Stimulated activated CD8-positive, alpha-beta memory T cell treated with anti-CD3 and anti-CD28 coated beads, Interleukin-4, amount 100 ng/mL, for 4 hours (primary cell): ENCODE measurements at regions not wholly inside any gene's neighbourhood (a gene's known extent, or its start where the extent isn't known, plus 50 kb on each side); places are given as distances from the start of the nearest gene placed in this dataset.

Experiments used
- DNase-seq, 2 donors: peaks; one replicate each; pipeline ENCODE4 v3.0.0-alpha.2; 2020; ENCODE audit warnings: low read depth in 2 of 2, low spot score in 1 of 2

DNA sequence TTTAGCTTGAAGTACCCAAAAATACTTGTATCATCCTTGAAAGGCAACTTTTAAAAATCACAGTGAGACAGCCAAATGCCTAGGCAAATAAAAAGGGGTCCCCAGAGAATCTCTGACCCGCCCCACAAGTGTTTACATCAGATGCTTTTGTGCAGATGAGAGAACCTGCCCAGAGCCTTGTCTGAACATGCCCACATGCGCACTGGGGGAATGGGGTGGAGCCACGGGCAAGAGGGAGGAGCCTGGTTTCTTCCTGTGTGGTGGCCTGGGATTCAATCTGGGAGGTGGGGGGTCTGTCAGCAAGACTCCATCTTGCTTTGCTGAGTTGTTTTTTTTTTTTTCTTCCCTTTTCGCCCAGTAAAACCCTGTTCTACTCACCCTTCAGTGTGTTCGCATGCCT is 381.7 kb upstream of the CCDC196 start:
- DNase-seq, result no peak

DNA sequence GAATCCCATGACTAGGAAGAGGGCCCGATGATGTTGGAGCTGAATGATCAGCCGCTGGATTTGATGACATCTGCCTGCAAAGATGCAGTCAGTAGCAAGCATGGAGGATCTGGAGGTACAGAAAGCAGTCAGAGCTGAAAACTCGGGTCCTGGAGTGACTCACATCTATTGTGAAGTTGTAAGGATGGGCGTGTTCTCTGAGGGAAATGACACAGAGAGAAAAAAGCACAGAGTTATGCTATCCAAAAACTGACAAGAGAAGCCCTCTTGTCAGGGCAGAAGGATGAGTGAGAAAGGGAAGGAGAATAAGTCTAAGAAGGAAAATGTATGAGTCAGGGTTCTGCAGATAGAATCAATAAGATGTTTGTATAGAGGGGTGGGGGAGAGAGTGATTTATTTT is 380.4 kb upstream of the CCDC196 start:
- DNase-seq, result no peak

DNA sequence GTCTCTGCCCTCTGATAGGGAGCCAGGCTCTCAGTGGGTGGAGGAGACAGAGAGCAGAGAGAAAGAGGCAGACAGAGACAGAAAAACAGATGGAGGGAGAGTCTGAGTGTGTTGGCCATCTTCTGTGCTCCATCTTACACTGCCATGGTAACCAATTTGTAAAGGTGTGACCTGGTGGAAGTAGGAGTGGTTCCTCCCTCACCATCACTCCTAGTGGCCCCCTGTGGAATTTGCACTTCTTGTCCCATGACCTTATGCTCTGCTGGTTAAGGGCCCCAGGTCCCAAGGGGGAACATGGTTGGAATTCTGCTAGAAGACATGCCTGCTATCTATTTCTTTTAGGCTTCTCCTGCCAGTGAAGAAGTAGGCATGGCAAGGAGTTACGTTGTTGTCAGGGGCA is 376.7 kb upstream of the CCDC196 start:
- DNase-seq, result no peak

DNA sequence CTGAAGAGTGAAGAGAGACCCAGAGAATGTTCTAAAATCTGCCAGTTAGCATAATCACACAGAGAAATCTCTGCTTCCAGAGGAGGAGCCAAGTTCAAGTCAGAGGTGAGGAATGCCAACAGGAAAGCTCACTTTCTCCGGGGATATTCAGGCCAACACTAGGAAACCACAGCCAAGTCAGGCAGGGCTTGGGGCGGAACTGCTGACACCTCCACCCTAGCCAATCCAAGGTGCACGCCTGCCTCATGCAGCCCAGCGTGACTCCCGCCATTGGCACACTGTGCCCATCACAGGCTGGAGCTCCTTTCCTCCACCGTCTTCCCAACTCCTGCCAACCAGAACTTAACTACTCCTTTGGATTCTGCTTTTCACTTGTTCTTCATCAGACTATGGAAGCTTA is 374.3 kb upstream of the CCDC196 start:
- DNase-seq, result no peak

DNA sequence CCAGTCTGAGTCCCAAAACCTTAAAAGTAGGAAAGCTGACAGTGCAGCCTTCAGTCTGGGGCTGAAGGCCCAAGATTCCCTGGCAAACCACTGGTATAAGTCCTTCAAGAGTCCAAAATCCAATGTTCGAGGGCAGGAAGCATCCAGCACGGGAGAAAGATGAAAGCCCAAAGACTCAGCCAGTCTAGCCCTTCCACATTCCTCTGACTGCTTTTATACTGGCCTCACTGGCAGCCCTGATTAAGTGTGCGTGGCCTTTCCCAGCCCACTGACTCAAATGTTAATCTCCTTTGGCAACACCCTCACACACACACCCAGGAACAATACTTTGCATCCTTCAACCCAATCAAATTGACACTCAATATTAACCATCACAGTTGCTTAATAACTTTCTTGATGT is 372.1 kb upstream of the CCDC196 start:
- DNase-seq, result no peak

DNA sequence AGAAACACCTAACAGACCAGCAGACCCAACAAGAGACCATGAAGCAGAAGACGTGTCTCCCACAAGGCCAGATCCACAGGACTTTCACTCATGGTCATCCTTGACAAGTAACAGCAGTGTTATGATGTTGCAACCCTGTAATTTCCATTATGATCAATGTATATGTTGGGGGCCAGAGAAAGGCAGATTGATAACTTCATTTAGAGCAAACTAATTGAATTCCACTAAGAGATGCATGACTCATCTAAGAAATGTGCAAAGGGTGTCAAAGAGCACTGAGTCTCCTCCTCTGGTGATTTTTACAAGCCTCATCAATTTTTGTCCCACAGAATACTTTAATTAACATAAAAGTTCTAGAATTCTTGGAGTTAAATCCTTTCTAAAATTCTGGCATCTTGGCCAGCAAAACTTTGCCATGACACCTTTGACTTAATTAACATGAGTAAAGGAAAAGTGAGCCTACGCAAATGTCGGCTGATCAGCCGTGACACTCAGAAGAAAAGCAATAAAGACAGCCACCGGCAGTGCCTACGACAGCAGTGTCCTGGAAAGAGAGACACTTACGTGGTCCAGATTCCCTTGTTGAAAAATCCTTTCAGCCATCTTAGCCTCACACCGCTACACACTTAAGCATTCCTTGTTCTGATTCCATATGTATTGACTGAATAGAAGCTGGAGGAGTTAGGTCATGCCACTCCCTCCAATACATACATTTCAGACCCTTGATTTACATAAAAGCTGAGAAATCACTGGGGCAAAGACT is 370.2 kb upstream of the CCDC196 start:
- DNase-seq, result no peak

DNA sequence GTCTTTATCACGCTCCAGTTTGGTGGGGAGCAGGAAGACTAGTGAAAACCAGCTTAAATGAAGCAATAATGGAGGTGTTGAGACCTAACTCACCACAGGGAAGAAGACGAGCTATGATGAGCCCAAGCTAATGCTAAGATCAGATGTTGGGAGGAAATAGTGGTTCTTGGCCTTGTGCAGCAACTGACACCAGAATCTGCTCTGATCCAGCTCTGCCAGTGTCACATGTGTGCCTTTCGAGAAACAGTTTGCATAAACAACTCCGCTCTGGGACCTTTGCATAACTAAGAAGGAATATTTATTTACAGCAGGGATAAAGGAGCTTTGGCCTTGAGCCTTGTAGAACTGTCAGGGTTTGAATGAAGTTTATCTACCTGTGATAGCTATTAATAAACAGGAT is 369.4 kb upstream of the CCDC196 start:
- no peak for DNase-seq

DNA sequence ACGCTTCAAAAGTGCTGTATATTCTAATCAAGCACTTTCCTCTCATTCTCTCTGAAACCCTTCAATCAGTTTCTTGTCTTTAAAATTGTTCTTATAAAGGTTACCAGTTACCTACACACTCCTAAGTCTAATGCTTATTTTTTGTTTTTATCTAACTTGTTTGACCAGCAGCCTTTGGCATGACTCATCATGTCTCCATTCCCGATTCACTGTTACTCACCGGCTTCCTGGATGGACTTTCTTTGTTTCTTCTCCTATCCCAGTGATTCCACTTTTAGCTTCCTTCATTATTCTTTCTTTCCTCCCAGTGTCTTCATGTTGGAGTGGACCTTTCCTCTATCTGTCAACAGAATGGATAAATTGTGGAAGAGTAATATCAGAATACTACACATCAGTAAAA is 368.6 kb upstream of the CCDC196 start:
- DNase-seq, result no peak

DNA sequence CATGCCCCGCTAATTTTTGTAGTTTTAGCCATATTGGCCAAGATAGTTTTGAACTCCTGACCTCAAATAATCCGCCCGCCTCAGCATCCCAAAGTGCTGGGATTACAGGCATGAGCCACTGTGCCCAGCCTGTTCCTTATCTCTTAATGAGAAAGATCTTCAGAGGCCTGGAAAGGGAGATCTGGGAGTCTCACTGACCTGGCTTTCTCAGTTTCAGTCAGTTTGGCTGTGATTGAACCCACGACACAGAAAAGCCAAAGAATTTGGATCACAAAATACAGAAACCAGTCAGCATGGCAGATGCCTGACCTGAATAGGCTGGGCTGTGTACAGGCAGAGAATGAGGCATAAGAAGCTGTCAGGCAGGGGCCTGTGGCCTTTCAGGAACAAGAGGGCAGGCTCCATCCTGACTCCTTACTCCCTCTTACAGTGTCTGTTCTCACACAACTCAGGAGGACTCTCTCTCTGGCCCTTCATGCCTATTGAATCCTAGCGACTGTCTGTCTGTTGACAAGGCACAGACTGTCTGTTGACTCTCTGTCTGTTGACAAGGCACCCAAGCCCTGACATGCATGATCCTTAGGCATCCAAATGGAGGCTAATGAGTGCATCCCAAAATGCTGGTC is 366.5 kb upstream of the CCDC196 start:
- DNase-seq, result no peak

DNA sequence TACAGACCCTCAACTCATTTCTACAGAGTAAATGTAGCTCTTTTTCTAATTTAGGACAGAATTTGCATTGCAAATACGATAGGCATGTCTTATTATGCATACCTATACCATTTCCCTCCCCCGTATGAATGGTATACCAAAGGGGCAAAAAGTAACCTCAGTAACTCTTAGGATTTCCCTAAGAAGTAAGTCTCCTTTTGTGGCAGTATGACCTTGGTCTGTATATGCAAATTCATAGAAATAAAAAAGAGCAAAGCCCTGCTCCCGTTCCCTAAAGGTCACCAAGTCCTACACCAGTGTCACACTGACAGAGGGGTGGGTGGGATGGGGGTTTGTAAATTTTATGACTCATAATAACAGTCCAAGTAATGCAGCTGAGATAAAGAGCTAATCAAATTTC is 365.8 kb upstream of the CCDC196 start:
- no peak for DNase-seq

DNA sequence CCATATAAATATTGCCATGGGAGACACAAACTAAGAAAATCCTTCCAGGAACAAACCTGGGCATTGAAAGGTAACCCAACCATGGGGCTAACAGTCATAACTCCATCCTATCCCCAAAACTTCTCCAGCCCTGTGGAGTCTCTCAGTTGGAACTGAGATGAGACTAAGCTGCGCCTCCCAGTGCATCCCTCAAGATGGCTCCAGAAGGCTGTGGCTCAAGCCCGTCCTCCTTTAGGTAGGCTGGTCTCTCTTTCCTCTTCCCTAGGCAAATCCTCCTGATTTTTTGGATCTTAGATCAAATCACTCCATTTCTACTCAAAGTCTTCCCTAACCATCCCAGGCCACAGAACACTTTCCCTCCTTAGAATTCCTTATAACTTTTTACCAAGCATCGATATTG is 364.3 kb upstream of the CCDC196 start:
- no peak for DNase-seq

DNA sequence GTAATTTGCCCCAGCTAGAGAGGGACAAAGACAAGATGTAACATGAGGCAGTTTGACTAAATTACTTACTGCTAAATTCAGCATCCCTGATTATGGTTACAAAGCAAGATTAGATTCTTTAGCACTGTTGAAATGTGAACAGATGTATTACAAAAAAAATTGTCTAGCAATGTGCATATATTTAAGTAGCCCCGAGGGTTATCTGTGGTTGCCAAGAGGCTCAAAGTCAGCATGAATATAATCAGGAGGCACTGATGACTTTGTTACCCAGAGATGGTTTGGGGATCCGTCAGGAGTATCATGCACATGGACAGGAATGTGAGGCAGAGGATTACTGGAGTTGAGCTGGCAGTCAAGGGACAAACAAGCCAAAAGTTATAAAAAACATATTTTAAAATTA is 356.9 kb upstream of the CCDC196 start:
- DNase-seq, result no peak

DNA sequence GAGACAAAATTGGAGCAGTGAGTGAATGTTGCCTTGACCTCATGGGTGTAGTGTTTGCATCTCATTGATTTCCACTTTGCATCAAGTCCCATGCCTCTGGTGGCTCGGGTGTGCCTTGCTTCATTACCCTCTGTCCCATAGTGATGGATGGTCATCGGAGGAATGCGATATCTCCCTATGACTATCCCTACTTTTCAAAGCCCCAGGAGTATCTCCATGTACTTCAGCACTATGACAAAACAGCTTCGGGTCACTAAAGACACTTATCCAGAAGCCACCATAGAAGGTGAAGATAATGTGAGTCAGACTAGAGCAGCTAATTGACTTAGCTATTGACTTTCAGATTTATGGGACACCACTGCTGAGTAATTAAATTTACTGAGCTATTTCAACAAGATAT is 355.1 kb upstream of the CCDC196 start:
- no peak for DNase-seq

DNA sequence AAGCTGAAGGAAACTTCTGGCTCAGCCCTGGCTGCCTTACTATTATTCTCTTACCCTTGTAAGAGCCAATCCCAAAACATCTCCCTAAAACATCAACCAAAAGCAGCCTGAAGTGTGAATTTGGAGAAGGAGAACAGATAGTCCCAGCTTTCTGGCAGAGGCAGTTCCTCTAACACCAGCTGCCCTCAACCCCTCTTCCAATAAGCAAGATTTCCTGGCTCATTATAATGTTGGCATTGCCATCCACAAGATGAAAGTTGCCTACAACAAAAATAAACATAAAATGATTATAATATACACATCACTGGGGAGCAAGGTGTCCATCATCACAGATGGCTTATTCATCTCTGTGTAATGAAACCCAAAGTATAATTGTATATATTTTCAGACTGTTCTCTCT is 352.5 kb upstream of the CCDC196 start:
- no peak for DNase-seq

DNA sequence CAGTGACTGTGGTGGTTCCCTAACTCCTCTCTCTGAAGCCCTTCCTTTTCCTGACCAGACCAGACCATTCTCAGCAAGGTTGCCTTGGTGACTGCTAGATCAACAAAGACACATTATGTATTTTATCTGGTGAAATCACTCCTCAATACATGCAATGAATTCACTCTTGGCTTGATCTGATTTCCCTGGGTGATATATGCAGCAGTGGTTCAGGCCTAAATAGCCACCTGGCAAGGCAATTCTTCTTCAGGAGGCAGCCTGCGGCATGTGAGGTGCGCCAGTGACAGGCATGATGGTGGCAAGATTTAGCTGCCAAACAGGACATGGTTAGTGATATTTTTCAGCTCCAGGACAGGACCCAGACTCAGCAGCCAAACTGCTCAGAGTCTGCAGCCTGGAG is 350.3 kb upstream of the CCDC196 start:
- no peak for DNase-seq

DNA sequence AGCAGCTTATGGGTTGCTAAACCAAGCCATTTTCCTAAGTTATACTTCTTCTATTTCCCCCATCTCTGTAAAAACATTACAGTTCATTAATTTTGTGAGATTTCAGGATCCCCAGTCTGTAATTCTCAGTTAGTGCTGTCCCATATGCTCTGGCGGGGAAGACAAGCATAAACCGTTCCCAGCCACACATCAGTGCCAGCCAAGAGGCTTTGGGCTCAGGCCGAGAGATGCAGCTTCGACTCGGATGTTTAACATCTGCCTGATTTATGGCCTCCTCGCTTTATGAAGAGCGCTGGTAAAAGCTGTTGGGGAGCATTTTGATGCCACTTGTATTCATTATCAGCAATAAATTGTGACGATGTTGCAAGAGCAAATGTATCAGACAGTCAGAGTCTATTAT is 349.1 kb upstream of the CCDC196 start:
- DNase-seq, result no peak

DNA sequence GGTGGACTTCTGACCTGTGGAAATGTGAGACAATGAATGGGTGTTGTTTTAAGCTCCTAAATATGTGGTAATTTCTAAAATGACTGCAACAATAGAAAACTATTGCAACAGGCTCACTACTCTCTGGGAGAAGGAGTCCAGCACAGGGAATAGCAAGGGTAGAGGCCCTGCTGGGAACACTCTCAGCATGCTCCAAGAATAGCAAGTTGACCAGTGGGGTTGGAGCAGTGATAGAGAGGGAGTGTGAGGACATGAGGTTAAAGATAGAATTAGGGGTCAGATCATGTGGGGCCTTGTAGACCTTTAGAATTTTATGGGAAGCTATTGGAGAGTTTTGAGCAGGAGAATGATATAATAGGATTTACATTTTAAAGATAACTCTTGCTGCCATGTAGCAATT is 346.7 kb upstream of the CCDC196 start:
- no peak for DNase-seq

DNA sequence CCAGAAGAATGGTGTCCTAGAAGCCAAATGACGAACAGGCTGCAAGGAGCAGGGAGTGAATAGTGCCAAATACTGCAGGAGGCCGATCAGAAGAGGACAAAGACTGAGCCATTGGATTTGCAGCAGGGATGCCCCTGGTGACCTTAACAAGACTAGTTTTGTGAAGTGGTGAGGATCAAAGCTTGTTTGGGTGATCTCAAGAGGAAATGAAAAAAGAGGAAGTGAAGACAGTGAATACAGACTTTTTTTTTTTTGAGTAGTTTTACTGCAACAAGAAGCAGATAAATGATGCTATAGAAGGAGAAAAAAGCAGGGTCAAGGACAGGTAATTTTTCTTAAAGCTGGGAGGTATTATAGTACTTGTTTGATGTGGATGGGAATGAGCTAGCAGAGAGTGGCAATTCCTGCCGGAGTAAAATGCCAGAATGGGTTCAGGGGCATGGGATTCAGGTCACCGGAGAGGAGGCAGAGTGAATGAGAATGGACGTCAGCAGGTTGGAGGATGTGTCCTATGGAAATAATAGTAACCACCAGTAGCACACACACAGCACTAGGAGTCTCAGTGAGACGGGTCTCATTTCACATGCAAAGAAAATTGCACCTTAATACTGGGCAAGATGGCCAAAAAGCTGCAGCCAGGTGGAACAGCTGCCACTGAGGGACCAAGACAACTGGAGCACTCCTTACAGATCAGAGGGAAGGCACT is 345.8 kb upstream of the CCDC196 start:
- DNase-seq, result no peak

DNA sequence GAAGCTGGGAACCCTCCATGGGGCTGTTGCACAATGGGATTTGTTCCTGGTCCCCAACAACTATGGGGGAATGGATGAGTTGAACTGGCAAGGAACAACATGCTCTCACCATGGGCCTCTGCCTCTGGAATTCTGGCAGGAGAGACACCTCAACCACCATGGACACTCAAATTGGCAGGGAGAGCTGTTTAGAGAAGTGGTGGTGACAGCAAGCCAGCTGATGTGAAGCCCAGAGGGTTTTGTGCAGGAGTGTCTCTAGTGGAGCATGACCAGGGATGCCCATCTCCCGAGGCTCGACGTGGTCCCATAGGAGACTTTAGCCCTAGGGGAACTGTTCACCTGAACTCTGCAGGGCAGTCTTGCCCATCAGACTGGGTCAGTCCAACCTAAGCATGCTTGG is 345.2 kb upstream of the CCDC196 start:
- DNase-seq, result no peak

DNA sequence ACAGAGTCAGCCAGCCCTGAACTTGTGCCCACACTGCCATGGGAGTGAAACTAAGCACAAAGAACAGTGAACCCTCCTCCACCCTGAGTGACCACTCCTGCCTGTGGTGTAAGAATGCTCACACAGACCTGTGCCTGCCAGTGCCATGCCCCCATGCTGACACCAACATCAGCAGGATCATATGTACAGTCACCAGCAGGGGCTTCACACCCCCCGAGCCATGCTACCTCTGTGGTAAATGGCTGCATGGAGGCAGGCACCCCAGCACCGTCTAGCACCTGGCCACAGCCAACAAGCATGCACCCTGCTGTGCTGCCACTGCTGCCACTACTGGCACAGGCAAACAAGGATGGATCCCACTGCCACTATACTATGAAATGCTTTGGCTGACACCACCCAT is 344.4 kb upstream of the CCDC196 start:
- no peak for DNase-seq

DNA sequence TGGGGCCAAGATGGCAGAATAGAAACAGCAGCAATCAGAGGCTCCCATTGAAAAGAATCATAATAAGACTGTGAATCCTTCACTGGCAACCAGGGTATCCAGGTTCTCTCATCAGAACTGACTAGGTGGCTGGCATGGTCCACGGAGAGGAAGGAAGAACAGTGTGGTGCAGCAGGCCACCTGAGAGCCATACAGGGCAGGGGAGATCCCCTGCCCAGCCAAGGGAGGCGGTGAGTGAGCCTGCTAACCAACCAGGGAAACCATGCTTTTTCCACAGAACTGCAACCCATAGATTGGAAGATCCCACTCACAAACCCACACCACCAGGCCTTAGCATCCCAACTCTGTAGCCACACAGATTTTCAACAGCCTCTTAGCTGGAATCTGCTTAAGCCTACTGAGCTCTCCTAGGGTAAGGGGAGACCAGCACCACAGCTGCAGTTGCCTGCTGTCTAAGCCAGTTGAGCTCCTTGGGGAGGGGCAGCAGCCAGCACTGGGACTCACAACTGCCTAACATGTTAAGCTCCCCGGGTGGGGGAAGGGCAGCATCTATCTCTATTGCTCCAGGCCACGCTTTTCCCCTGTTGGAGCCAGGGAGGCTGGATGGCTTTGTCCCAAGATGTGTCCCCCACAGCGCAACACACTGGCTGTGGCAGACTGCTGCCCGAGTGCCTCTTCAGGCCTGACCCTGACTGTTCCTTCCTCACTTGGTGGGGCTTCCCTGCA is 342.6 kb upstream of the CCDC196 start:
- no peak for DNase-seq

DNA sequence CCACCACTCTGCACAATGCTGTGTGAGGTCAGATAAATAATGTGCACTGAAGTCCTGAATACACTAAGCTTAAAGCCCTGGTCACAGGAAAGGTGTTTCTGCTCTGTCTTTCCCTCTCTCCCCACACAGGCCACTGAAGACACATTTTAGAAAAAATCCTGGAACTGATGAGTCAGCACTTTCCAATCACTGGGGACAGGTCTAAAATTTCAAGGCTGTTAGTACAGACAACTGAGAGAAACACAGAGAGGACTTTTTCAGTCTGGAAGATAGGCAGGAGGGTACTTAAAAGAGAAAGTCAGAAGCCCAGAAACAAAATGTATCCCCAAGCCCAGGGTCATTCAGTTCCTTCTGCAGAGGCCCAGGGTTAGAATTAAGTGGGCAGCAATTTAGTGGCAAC is 333.9 kb upstream of the CCDC196 start:
- DNase-seq, result no peak
